ENCODE measurements at regions not wholly inside any gene's neighbourhood (a gene's known extent, or its start where the extent isn't known, plus 50 kb on each side); places are given as distances from the start of the nearest gene placed in this dataset.

DNA sequence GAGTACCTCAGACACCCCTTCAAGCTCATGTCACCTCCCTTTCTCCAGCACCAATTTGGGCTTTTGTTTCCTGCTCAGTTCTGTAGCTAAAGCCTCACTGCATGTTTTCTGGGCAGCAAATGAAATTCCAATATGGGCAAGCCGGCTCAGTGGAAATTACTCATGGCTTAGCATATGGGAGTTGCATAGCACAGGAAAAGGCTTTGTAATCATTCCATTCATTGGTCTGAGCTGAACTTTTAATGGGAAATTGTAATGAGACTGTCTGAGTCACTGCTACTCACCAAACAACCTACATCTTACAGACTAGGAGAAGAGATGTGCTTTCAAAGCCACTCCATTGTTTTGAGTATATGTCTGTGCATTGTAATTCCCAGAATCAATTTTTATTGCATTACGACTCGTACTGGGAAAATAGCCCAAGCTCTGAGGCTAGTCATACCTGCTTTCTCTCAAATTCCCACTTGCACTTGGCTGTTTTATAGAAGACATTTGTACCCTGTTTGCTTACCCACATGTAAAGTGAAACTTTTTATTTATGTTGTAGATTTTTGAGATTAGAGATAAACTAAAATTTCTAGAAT lies 139.5 kb upstream of the LRATD1 start:
- TF ChIP-seq, protein P1, sequence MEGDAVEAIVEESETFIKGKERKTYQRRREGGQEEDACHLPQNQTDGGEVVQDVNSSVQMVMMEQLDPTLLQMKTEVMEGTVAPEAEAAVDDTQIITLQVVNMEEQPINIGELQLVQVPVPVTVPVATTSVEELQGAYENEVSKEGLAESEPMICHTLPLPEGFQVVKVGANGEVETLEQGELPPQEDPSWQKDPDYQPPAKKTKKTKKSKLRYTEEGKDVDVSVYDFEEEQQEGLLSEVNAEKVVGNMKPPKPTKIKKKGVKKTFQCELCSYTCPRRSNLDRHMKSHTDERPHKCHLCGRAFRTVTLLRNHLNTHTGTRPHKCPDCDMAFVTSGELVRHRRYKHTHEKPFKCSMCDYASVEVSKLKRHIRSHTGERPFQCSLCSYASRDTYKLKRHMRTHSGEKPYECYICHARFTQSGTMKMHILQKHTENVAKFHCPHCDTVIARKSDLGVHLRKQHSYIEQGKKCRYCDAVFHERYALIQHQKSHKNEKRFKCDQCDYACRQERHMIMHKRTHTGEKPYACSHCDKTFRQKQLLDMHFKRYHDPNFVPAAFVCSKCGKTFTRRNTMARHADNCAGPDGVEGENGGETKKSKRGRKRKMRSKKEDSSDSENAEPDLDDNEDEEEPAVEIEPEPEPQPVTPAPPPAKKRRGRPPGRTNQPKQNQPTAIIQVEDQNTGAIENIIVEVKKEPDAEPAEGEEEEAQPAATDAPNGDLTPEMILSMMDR (CRISPR knock-in tag; IDR thresholded peaks at IDR 0.05) = no peak
- no peak for TF ChIP-seq SOX5 (CRISPR knock-in tag; IDR thresholded peaks at IDR 0.05; ENCODE audit: borderline replicate concordance)
- TF ChIP-seq SMAD3 (CRISPR knock-in tag; IDR thresholded peaks at IDR 0.05) = no peak
- TF ChIP-seq, protein P2, sequence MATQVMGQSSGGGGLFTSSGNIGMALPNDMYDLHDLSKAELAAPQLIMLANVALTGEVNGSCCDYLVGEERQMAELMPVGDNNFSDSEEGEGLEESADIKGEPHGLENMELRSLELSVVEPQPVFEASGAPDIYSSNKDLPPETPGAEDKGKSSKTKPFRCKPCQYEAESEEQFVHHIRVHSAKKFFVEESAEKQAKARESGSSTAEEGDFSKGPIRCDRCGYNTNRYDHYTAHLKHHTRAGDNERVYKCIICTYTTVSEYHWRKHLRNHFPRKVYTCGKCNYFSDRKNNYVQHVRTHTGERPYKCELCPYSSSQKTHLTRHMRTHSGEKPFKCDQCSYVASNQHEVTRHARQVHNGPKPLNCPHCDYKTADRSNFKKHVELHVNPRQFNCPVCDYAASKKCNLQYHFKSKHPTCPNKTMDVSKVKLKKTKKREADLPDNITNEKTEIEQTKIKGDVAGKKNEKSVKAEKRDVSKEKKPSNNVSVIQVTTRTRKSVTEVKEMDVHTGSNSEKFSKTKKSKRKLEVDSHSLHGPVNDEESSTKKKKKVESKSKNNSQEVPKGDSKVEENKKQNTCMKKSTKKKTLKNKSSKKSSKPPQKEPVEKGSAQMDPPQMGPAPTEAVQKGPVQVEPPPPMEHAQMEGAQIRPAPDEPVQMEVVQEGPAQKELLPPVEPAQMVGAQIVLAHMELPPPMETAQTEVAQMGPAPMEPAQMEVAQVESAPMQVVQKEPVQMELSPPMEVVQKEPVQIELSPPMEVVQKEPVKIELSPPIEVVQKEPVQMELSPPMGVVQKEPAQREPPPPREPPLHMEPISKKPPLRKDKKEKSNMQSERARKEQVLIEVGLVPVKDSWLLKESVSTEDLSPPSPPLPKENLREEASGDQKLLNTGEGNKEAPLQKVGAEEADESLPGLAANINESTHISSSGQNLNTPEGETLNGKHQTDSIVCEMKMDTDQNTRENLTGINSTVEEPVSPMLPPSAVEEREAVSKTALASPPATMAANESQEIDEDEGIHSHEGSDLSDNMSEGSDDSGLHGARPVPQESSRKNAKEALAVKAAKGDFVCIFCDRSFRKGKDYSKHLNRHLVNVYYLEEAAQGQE (IDR thresholded peaks at IDR 0.05; ENCODE audit: borderline replicate concordance in 1 of 2, low read depth in 1 of 2, low read length in 2 of 2) = no peak
- TF ChIP-seq TAF1 (CRISPR knock-in tag; IDR thresholded peaks at IDR 0.05) = no peak
- TF ChIP-seq, protein P3, sequence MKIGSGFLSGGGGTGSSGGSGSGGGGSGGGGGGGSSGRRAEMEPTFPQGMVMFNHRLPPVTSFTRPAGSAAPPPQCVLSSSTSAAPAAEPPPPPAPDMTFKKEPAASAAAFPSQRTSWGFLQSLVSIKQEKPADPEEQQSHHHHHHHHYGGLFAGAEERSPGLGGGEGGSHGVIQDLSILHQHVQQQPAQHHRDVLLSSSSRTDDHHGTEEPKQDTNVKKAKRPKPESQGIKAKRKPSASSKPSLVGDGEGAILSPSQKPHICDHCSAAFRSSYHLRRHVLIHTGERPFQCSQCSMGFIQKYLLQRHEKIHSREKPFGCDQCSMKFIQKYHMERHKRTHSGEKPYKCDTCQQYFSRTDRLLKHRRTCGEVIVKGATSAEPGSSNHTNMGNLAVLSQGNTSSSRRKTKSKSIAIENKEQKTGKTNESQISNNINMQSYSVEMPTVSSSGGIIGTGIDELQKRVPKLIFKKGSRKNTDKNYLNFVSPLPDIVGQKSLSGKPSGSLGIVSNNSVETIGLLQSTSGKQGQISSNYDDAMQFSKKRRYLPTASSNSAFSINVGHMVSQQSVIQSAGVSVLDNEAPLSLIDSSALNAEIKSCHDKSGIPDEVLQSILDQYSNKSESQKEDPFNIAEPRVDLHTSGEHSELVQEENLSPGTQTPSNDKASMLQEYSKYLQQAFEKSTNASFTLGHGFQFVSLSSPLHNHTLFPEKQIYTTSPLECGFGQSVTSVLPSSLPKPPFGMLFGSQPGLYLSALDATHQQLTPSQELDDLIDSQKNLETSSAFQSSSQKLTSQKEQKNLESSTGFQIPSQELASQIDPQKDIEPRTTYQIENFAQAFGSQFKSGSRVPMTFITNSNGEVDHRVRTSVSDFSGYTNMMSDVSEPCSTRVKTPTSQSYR (CRISPR knock-in tag; IDR thresholded peaks at IDR 0.05; ENCODE audit: borderline replicate concordance) = no peak
- no peak for TF ChIP-seq DNMT1 (CRISPR knock-in tag; IDR thresholded peaks at IDR 0.05)
- TF ChIP-seq, protein P4, sequence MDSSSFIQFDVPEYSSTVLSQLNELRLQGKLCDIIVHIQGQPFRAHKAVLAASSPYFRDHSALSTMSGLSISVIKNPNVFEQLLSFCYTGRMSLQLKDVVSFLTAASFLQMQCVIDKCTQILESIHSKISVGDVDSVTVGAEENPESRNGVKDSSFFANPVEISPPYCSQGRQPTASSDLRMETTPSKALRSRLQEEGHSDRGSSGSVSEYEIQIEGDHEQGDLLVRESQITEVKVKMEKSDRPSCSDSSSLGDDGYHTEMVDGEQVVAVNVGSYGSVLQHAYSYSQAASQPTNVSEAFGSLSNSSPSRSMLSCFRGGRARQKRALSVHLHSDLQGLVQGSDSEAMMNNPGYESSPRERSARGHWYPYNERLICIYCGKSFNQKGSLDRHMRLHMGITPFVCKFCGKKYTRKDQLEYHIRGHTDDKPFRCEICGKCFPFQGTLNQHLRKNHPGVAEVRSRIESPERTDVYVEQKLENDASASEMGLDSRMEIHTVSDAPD (CRISPR knock-in tag; IDR thresholded peaks at IDR 0.05) = no peak
- TF ChIP-seq ZNF572 (CRISPR knock-in tag; IDR thresholded peaks at IDR 0.05) = no peak
- TF ChIP-seq SIX4 (CRISPR knock-in tag; IDR thresholded peaks at IDR 0.05) = no peak
- no peak for TF ChIP-seq MAZ (IDR thresholded peaks at IDR 0.05; ENCODE audit: borderline replicate concordance, low read depth, low read length)
- TF ChIP-seq MAZ (CRISPR knock-in tag; IDR thresholded peaks at IDR 0.05; ENCODE audit: low read depth) = no peak

Measured in HepG2 (cell line).